ENCODE measurements at regions not wholly inside any gene's neighbourhood (a gene's known extent, or its start where the extent isn't known, plus 50 kb on each side); places are given as distances from the start of the nearest gene placed in this dataset.

DNA sequence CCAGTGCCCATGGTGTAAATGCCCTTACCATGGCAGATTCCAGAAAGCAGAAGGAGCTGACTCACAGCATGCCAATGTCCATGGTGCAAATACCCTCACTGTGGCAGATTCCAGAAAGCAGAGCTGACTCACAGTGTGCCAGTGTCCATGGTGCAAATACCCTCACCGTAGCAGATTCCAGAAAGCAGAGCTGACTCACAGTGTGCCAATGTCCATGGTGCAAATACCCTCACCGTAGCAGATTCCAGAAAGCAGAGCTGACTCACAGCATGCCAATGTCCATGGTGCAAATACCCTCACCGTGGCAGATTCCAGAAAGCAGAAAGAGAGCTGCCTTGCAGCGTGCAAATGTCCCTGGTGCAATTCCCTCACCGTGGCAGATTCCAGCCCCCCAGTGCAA, 163.8 kb upstream of the SOX1 start:
- Histone ChIP-seq H3K9me3 (no peaks in the 10 kb centered on the region), H3K4me1 (no peaks in the 10 kb centered on the region), H3K4me3 (no peak overlapping the region), H3K27ac (no peak overlapping the region), H3K27me3 (ENCODE audit: insufficient read depth in 3 of 3, low read length in 2 of 3) (peaks cover 0 to 1% (median 0%) of the 10 kb centered on the region in 3 donors), H3K36me3 (ENCODE audit: insufficient read depth in 1 of 2, low read depth in 1 of 2) (no peaks in the 10 kb centered on the region)
- WGBS, 3 donors, result 58 to 67% (median 62%) methylated on average over 5 of the region's 5 CpGs
- TF ChIP-seq, protein P1, sequence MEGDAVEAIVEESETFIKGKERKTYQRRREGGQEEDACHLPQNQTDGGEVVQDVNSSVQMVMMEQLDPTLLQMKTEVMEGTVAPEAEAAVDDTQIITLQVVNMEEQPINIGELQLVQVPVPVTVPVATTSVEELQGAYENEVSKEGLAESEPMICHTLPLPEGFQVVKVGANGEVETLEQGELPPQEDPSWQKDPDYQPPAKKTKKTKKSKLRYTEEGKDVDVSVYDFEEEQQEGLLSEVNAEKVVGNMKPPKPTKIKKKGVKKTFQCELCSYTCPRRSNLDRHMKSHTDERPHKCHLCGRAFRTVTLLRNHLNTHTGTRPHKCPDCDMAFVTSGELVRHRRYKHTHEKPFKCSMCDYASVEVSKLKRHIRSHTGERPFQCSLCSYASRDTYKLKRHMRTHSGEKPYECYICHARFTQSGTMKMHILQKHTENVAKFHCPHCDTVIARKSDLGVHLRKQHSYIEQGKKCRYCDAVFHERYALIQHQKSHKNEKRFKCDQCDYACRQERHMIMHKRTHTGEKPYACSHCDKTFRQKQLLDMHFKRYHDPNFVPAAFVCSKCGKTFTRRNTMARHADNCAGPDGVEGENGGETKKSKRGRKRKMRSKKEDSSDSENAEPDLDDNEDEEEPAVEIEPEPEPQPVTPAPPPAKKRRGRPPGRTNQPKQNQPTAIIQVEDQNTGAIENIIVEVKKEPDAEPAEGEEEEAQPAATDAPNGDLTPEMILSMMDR (IDR thresholded peaks at IDR 0.05), result no peak
- ATAC-seq (no peak), DNase-seq (no peak)
- intact Hi-C loops (cut with DNase I), result no loop called here

GRCh38 chr13:111904166-111904565, 162.8 kb upstream of the SOX1 start:
- intact Hi-C loops (cut with DNase I), result no loop called here
- H3K27me3 ChIP-seq (ENCODE audit: insufficient read depth in 3 of 3, low read length in 2 of 3), result peaks cover 0 to 1% (median 0%) of the 10 kb centered on the region in 3 donors
- no peaks in the 10 kb centered on the region for H3K4me1 ChIP-seq
- 79 to 86% (median 80%) methylated on average over 7 of the region's 7 CpGs for WGBS, 3 donors
- DNase-seq (no peak), ATAC-seq (no peak)
- H3K27ac ChIP-seq, result no peak overlapping the region
- TF ChIP-seq, protein P1 (IDR thresholded peaks at IDR 0.05), result no peak
- no peak overlapping the region for H3K4me3 ChIP-seq
- H3K9me3 ChIP-seq, result no peaks in the 10 kb centered on the region
- H3K36me3 ChIP-seq (ENCODE audit: insufficient read depth in 1 of 2, low read depth in 1 of 2), result no peaks in the 10 kb centered on the region

- WGBS, 3 donors, result 87 to 90% (median 89%) methylated on average over 42 to 47 of the region's 47 CpGs
- DNase-seq (no peak), ATAC-seq (no peak)
- intact Hi-C loops (cut with DNase I), result no loop called here
- H3K4me3 ChIP-seq, result no peak overlapping the region
- no peaks in the 10 kb centered on the region for H3K4me1 ChIP-seq
- TF ChIP-seq, protein P1 (IDR thresholded peaks at IDR 0.05), result no peak
- no peaks in the 10 kb centered on the region for H3K9me3 ChIP-seq
- H3K36me3 ChIP-seq (ENCODE audit: insufficient read depth in 1 of 2, low read depth in 1 of 2), result no peaks in the 10 kb centered on the region
- H3K27me3 ChIP-seq (ENCODE audit: insufficient read depth in 3 of 3, low read length in 2 of 3), result peaks cover 0 to 1% (median 0%) of the 10 kb centered on the region in 3 donors
- no peak overlapping the region for H3K27ac ChIP-seq
Observed at GRCh38 chr13:111904701-111905608, 162.0 kb upstream of the SOX1 start.

GRCh38 chr13:111905609-111905945, 161.4 kb upstream of the SOX1 start:
- Histone ChIP-seq H3K27ac (no peak overlapping the region), H3K36me3 (ENCODE audit: insufficient read depth in 1 of 2, low read depth in 1 of 2) (no peaks in the 10 kb centered on the region), H3K4me1 (no peaks in the 10 kb centered on the region), H3K9me3 (no peaks in the 10 kb centered on the region), H3K27me3 (ENCODE audit: insufficient read depth in 3 of 3, low read length in 2 of 3) (peaks cover 0 to 1% (median 0%) of the 10 kb centered on the region in 3 donors), H3K4me3 (no peak overlapping the region)
- TF ChIP-seq, protein P1 (IDR thresholded peaks at IDR 0.05), result no peak
- 83 to 91% (median 86%) methylated on average over 8 of the region's 8 CpGs for WGBS, 3 donors
- DNase-seq (no peak), ATAC-seq (no peak)
- intact Hi-C loops (cut with DNase I), result no loop called here
